HepG2 (cell line): ENCODE measurements at regions not wholly inside any gene's neighbourhood (a gene's known extent, or its start where the extent isn't known, plus 50 kb on each side); places are given as distances from the start of the nearest gene placed in this dataset.

Source experiments
- ATAC-seq: fragments of 200-7000 bp; cut with Tn5 transposase; 3 replicates; pipeline ENCODE4 v1.9.1; 2020; ENCODE audit warnings: mild to moderate bottlenecking, moderate library complexity
- BruUV-seq: library from RNA; stranded (reverse); fragments of 400-500 nt; replicated peaks from 2 replicates; lab custom pipeline; 2021; lab: Mats Ljungman, UMichigan
- CTCF ChIA-PET: fragments of 300-600 bp; formaldehyde crosslinking; extraction: SDS; loops from one replicate; lab custom pipeline; 2021; ENCODE audit warnings: low total read pairs, inconsistent platforms, low intra/inter-chr PET ratio; lab: Yijun Ruan, JAX
- POLR2A ChIA-PET: fragments of 350-600 bp; sonication (Branson Sonifier 250); formaldehyde crosslinking; loops from one replicate; lab custom pipeline; 2020; ENCODE audit warnings: antibody characterized with exemption, inconsistent platforms; lab: Yijun Ruan, JAX
- DNase-seq: peaks from one replicate; pipeline ENCODE4 v3.0.0-alpha.2; 2015; ENCODE audit warnings: low spot score
- FAIRE-seq: peaks from 3 replicates; lab custom pipeline; 2011; peaks lifted over from hg19 to GRCh38; lab: Jason Lieb, UNC
- H2AFZ ChIP-seq: one replicate; pipeline ENCODE4 v1.6.1; 2011; ENCODE audit warnings: low read length, inconsistent platforms
- H3K27ac ChIP-seq: fragments of 300-600 bp; 3 replicates; pipeline ENCODE4 v1.8.0; 2011; ENCODE audit warnings: mixed run types, mild to moderate bottlenecking, mixed read lengths, low read length, inconsistent platforms; ENCODE audit not compliant: insufficient read depth; ENCODE audit errors: extremely low read length
- H3K27me3 ChIP-seq, 2 experiments: fragments of 200-600 bp in 1 of 2; 2 replicates in 1 of 2; 3 replicates in 1 of 2; pipeline versions ENCODE4 v1.6.0 to v1.8.0; 2011; ENCODE audit warnings: low read length in 2 of 2, mild to moderate bottlenecking in 2 of 2, moderate library complexity in 2 of 2, inconsistent platforms in 1 of 2; ENCODE audit not compliant: insufficient read depth in 2 of 2, control insufficient read depth in 1 of 2
- H3K36me3 ChIP-seq, 2 experiments: fragments of 200-600 bp in 1 of 2; replicated peaks in 1 of 2; 2 replicates in 1 of 2; 3 replicates in 1 of 2; pipeline versions ENCODE4 v1.5.1 to v1.8.0; 2011; ENCODE audit warnings: low read length in 2 of 2, inconsistent platforms in 1 of 2; ENCODE audit not compliant: insufficient read depth in 2 of 2, control insufficient read depth in 1 of 2
- H3K4me1 ChIP-seq: 2 replicates; pipeline ENCODE4 v1.5.1; 2012; ENCODE audit warnings: low read length, inconsistent platforms; ENCODE audit not compliant: insufficient read depth
- H3K4me2 ChIP-seq: 2 replicates; pipeline ENCODE4 v1.6.0; 2011; ENCODE audit warnings: low read depth, low read length, inconsistent platforms
- H3K4me3 ChIP-seq, 3 experiments: fragments of 200-600 bp in 1 of 3; sonication (generic), shearing (Covaris generic) in 1 of 3; replicated peaks in 1 of 3; 2 replicates each; pipeline ENCODE4 v1.5.1; 2011 to 2016; ENCODE audit warnings: low read length in 3 of 3, inconsistent platforms in 2 of 3, low read depth in 2 of 3, mild to moderate bottlenecking in 2 of 3, control low read depth in 1 of 3, mixed read lengths in 1 of 3; ENCODE audit not compliant: insufficient read depth in 1 of 3
- H3K79me2 ChIP-seq: one replicate; pipeline ENCODE4 v1.6.1; 2011; ENCODE audit warnings: low read length, inconsistent platforms; ENCODE audit not compliant: insufficient read depth
- H3K9ac ChIP-seq: 2 replicates; pipeline ENCODE4 v1.6.0; 2011; ENCODE audit warnings: mild to moderate bottlenecking, low read depth, low read length, inconsistent platforms; ENCODE audit not compliant: insufficient read depth
- H3K9me3 ChIP-seq: 2 replicates; pipeline ENCODE4 v1.5.1; 2012; ENCODE audit warnings: mild to moderate bottlenecking, low read length
- H4K20me1 ChIP-seq: 2 replicates; pipeline ENCODE4 v1.6.0; 2011; ENCODE audit warnings: inconsistent platforms, mild to moderate bottlenecking, low read length, moderate library complexity; ENCODE audit not compliant: insufficient read depth
- AFF4 ChIP-seq: sonication (generic); formaldehyde crosslinking; IDR thresholded peaks from 2 replicates; pipeline ENCODE4 v1.4.0; 2020; ENCODE audit warnings: missing genetic modification reagents
- AHR ChIP-seq: IDR thresholded peaks from 2 replicates; pipeline ENCODE4 v1.6.1; 2018; ENCODE audit warnings: missing genetic modification reagents, missing compliant biosample characterization
- ARNT2 ChIP-seq: sonication (generic); formaldehyde crosslinking; IDR thresholded peaks from 2 replicates; pipeline ENCODE4 v1.8.0; 2022; ENCODE audit warnings: mild to moderate bottlenecking, low read depth, missing genetic modification reagents, moderate library complexity
- DPF2 ChIP-seq: sonication (generic); formaldehyde crosslinking; IDR thresholded peaks from 2 replicates; pipeline ENCODE4 v1.4.0; 2020; ENCODE audit warnings: mild to moderate bottlenecking, low read depth, missing genetic modification reagents, borderline replicate concordance
- HNF4G ChIP-seq, 2 experiments: sonication (generic) in 1 of 2; formaldehyde crosslinking in 1 of 2; IDR thresholded peaks; 2 replicates each; pipeline versions ENCODE4 v1.4.0 to v1.6.1; 2011 to 2020; ENCODE audit warnings: borderline replicate concordance in 2 of 2, low read depth in 2 of 2, mild to moderate bottlenecking in 2 of 2, low read length in 1 of 2, missing genetic modification reagents in 1 of 2, moderate library complexity in 1 of 2
- KDM6A ChIP-seq: IDR thresholded peaks from 2 replicates; pipeline ENCODE4 v1.6.1; 2016; ENCODE audit warnings: low read depth
- KLF11 ChIP-seq: IDR thresholded peaks from 2 replicates; pipeline ENCODE4 v1.6.1; 2016; ENCODE audit warnings: missing compliant biosample characterization
- MAFG ChIP-seq: sonication (generic); formaldehyde crosslinking; IDR thresholded peaks from 2 replicates; pipeline ENCODE4 v1.5.1; 2020; ENCODE audit warnings: mild to moderate bottlenecking, missing genetic modification reagents
- MZF1 ChIP-seq: sonication (generic); formaldehyde crosslinking; IDR thresholded peaks from 2 replicates; pipeline ENCODE4 v1.8.1; 2023; ENCODE audit warnings: mild to moderate bottlenecking, missing genetic modification reagents, borderline replicate concordance
- SCMH1 ChIP-seq: sonication (generic); formaldehyde crosslinking; IDR thresholded peaks from 2 replicates; pipeline ENCODE4 v1.9.0; 2021; ENCODE audit warnings: missing genetic modification reagents, mild to moderate bottlenecking, borderline replicate concordance
- XRCC5 ChIP-seq: fragments of 200-400 bp; formaldehyde crosslinking; optimal IDR thresholded peaks from 2 replicates; pipeline ENCODE3; 2017; ENCODE audit warnings: mild to moderate bottlenecking, low read length
- ZMYM2 ChIP-seq: sonication (generic); formaldehyde crosslinking; IDR thresholded peaks from 2 replicates; pipeline ENCODE4 v1.8.0; 2022; ENCODE audit warnings: mild to moderate bottlenecking, missing genetic modification reagents
- ZNF281 ChIP-seq: sonication (generic); formaldehyde crosslinking; IDR thresholded peaks from 2 replicates; pipeline ENCODE4 v1.4.0; 2020; ENCODE audit warnings: missing genetic modification reagents, borderline replicate concordance
- ZNF572 ChIP-seq: sonication (generic); formaldehyde crosslinking; IDR thresholded peaks from 2 replicates; pipeline ENCODE4 v1.5.1; 2020; ENCODE audit warnings: mild to moderate bottlenecking, missing genetic modification reagents
- ZSCAN25 ChIP-seq: sonication (generic); formaldehyde crosslinking; IDR thresholded peaks from 2 replicates; pipeline ENCODE4 v1.8.0; 2022; ENCODE audit warnings: mild to moderate bottlenecking, missing genetic modification reagents
- ZSCAN29 ChIP-seq: sonication (generic); formaldehyde crosslinking; conservative IDR thresholded peaks from 2 replicates; pipeline ENCODE4 v1.4.0; 2020; ENCODE audit warnings: mild to moderate bottlenecking, missing genetic modification reagents
- WGBS: methylation state at CpG from one replicate; pipeline ENCODE4 v1.1.6; 2017; ENCODE audit warnings: low lambda C conversion rate; 5-methylcytosine and 5-hydroxymethylcytosine counted together
- in situ Hi-C: cut with HindIII; loops from 2 replicates; pipeline ENCODE4 v1.10.0; 2017; ENCODE audit warnings: low pct_unique_long_range_greater_than_20kb; ENCODE audit not compliant: extremely low pct_ligation_motif_present
- intact Hi-C: fragments of 100-400 bp; cut with micrococcal nuclease; formaldehyde crosslinking; loops from one replicate; pipeline ENCODE4 v1.10.0; 2022; ENCODE audit not compliant: unreplicated experiment

GRCh38 chr4:138579146-138579545, 337.0 kb upstream of the SLC7A11 start:
- no peaks in the 10 kb centered on the region for H3K27me3 ChIP-seq
- DNase-seq = no peak
- TF ChIP-seq ZSCAN29 (CRISPR knock-in tag) (no peak), ZMYM2 (no peak), ZNF572 (CRISPR knock-in tag) (no peak), AHR (CRISPR knock-in tag) (no peak), HNF4G (IDR thresholded peaks at IDR 0.05; ENCODE audit: borderline replicate concordance, low read depth, low read length) (no peak), HNF4G (CRISPR knock-in tag; IDR thresholded peaks at IDR 0.05; ENCODE audit: borderline replicate concordance, low read depth) (no peak), ZSCAN25 (CRISPR knock-in tag) (no peak), MZF1 (no peak), SCMH1 (CRISPR knock-in tag) (no peak), KLF11 (CRISPR knock-in tag) (no peak), XRCC5 (no peak), MAFG (CRISPR knock-in tag) (no peak), ARNT2 (CRISPR knock-in tag) (no peak), AFF4 (CRISPR knock-in tag) (no peak), DPF2 (CRISPR knock-in tag) (no peak), KDM6A (CRISPR knock-in tag) (no peak), ZNF281 (CRISPR knock-in tag) (no peak)
- TF ChIP-seq, all 625 proteins: peak for 0
- FAIRE-seq = no peak
- no peak overlapping the region for H3K9ac ChIP-seq
- H3K4me1 ChIP-seq = no peaks in the 10 kb centered on the region
- H3K36me3 ChIP-seq = no peaks in the 10 kb centered on the region
- WGBS = 23% methylated on average over 2 of the region's 2 CpGs
- H3K27ac ChIP-seq = no peak overlapping the region
- CTCF ChIA-PET = no interaction called here
- POLR2A ChIA-PET = no interaction called here
- H4K20me1 ChIP-seq = no peaks in the 10 kb centered on the region
- ATAC-seq = no peak
- no peak overlapping the region for H3K4me3 ChIP-seq
- in situ Hi-C loops (loop anchor here (10.0 kb wide), 2 partner anchors 96 to 296 kb away; no protein-coding TSS in a partner anchor), intact Hi-C loops (loop anchor here (5.0 to 10.0 kb wide), 2 partner anchors 338 to 394 kb away; no protein-coding TSS in a partner anchor)
- no TSS peak for BruUV-seq
- no peaks in the 10 kb centered on the region for H3K9me3 ChIP-seq
- no peak overlapping the region for H2AFZ ChIP-seq
- no peaks in the 10 kb centered on the region for H3K79me2 ChIP-seq
- no peak overlapping the region for H3K4me2 ChIP-seq
